Limb (tissue), 2 donors: ENCODE measurements at regions not wholly inside any gene's neighbourhood (a gene's known extent, or its start where the extent isn't known, plus 50 kb on each side); places are given as distances from the start of the nearest gene placed in this dataset.

Experiments used
- DNase-seq, 2 donors: peaks; one replicate each; pipeline ENCODE4 v3.0.0-alpha.2; 2016; ENCODE audit errors: extremely low spot score in 2 of 2

- no peak for DNase-seq
These were observed 171.6 kb upstream of the SATB2 start for GRCh38 chr2:199629301-199629700.

GRCh38 chr2:199627417-199627816 is 169.7 kb upstream of the SATB2 start:
- DNase-seq, result no peak

DNA sequence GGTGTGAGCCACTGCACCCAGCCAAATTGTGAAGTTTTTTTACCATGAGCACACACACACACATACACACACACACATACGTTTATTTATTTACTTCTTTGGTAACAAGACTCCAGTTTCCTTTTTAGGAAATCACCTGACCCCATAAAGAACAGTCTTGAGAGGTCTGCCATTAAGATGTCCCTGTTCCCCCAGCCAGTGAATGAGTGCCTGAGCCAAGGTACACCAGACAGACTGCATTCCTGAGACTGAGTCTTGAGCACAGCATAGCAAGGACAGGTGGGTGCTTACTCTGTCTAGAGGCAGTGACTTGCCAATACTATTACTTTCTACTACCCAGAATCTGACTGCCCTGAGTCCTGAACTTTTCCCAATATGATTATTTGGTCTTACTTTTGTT is 167.2 kb upstream of the SATB2 start:
- DNase-seq, result no peak

DNA sequence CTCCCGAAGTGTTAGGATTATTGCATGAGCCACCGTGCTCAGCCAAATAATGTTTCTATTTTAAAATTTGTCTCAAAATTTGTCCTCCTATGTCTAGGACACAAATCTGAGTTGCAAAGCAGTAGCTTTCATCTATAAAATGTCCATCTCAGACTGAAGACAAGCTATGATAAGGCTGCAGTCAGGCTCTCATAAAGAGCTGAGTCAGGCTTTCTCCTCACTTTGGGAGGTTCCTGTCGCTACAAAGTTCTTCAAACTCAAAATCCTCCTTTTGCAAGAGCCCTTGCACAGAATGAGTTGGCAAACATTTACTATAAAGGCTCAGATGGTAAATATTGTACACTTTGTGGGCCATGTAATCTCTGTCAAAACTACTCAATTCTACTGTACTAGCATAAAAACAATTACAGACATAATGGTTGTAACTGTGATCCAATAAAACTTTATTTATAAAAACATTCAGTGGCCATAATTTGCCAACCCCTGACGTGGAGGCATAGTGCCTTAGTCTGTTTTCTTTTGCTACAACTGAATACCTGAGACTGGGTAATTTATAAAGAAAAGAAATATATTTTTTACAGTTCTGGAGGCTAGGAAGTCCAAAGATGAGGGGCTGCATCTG is 154.9 kb upstream of the SATB2 start:
- no peak for DNase-seq

GRCh38 chr2:199607914-199608313 is 150.2 kb upstream of the SATB2 start:
- no peak for DNase-seq

DNA sequence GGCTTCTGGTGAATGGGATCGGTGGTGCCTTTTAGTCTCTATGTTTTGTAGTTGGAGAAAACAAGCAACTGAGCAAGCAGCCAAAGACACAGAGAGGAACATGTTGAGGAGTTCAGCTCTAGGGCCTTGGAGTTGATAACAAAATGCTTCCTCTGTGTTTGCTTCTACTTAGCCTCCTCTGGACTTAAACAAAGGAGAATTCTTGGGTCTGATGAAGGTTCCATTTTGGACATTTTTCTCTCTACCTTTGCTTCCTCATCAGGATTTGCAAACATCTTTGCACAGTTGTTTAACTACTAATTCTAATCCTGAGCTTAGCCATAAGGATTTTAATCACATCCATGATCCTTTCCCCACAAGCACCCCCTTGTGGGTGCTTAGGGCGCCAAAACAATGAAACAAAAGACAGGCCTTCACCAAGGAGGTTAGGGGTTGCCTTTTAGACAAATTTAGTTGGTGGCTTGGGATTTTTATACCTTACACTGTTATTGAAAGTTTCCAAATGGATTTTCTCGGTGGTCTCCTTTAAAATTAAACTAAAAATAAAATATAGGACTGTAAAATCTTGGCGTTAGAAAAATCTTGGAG is 148.5 kb upstream of the SATB2 start:
- no peak for DNase-seq

DNA sequence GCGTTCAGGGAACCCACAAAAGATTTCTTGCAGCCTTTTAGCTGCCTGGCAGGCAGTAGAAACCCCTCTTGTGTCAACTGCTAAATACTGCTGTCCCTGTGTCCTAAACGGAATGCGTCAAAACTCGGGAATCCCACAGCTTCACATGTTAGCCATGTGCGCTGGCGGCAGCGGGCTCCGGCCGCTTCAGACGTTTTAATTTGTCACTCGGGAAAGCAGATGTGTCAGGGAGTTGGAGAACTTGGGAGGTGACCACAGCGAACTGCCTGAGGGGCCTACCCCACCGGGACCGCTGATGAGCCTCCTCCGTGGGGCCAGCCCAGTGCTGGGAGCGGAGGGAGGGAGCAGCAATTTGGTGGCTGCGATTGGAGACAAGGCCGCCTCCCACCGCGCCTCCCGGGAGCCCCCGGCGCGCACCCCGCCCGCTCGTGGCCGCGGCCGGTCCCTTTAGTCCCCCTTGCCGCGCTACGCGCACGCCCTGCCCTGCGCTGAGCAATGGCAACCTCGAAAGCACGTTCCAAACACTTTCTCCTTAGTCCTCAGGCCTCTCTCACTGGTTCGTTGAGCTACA is 146.1 kb upstream of the SATB2 start:
- DNase-seq, result peak in 1 of 2 donors; percentile 59

DNA sequence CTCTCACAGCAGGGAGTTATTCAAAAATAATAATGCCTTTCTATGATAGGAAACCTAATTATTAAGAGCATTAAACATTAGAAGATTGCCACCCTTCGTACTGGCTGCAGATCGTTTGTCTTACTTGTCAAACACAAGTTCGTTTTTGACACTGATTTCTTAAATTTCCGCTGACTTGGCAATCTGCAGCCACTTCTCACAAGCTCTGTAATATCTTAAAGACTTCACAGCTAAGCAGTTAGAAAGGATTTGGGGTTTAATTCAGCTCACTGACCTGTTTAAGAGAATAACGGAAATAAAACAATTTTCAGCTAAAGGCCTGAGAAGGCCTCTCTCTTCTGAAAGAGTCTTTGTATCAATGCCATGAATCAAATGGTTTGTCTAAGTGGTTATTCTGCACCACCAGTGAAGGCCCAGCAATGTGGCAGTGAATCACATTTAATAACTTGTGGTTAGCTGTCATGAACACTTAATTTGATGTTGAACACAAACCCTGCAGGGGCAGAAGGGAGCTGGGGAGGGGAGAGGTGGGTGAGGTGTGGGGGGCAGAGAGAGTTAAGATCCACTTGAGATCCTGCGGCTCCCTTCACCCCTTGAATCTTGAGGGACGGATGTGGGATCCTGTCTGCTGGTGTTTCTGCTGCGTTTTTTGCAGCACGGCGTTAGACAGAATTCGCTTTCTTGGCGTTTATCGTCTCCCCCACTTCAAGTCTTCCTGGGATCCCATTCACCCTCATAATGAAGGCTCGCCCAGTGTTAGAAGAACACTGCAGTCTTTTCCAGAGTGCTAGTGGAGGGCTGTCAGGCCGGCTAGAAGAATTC is 145.4 kb upstream of the SATB2 start:
- DNase-seq, result peak in 1 of 2 donors; percentile 35

GRCh38 chr2:199602271-199602895 is 144.6 kb upstream of the SATB2 start:
- DNase-seq, result no peak

GRCh38 chr2:199596549-199596948 is 138.8 kb upstream of the SATB2 start:
- DNase-seq, result no peak

DNA sequence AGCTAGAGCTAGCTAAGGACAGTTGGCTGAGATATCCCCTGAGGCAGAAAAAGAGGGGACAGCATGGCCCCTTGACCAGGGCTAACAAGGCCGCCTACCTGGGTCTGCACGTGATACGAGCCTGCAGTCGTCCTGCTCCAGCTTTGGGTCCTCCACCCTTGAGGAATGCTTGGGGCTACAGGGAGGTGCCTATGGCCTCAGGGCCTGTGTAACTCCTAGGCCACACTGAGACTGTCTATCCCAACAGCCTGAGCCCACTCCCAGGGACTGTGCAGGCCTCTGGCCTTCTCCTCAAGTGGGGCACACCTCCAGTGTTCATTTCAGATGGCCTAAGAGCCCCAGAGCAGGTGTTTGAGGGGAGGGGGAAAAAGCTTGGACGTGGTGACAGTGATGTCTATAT is 136.7 kb upstream of the SATB2 start:
- DNase-seq, result no peak

DNA sequence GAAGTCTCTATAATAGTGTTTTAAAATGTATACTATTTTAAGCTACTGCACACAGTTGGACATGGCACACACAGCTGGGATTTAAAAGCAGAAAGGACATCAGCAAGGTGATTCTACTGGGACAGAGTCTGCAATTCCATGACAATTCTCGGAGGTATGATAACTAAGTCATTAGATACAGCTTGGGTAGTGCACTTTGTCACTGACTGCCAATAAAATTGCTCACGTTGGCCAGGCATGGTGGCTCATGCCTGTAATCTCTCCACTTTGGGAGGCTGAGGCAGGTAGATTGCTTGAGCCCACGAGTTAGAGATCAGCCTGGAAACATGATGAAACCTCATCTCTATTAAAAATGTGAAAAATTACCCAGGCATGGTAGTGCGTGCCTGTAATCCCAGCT is 134.1 kb upstream of the SATB2 start:
- DNase-seq, result no peak

GRCh38 chr2:199590321-199591203 is 132.8 kb upstream of the SATB2 start:
- no peak for DNase-seq

DNA sequence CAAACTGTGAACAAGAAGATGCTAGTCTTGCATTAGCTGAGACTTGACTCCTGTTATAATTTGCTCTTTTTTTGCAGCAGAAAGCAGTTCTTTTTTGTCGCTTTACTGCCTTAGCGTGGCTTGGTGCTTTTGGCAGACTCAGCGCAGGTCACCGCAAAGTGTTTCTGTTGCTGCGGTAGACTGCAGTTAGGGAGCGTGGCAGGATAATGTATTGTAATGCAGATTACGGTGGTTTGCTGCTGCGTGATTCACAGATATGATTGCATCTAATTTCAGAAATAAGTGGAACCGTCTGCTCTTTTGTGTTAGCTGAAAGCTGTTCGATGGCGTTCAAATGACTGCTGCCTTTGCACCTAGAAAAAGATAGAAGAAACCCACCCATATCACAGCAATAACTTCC is 131.6 kb upstream of the SATB2 start:
- no peak for DNase-seq

DNA sequence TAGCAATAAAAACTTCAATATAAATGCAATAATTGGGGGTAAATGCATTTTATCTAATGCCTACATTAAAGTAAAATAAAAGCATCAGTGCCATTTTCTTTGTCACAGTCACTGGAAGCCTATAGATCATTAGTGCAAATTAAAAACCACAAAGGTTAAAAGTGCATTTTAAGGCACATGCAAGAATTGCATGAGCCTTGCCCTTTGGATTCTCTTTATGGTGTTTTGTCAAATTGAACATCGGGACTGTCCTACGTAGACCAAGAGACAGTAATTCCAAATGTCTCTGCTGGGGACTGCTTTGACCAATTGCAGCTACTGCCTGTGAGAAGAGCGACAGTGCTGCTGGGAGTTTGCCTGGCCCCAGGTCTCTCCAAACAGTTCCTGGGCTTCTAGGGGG is 130.3 kb upstream of the SATB2 start:
- no peak for DNase-seq

- no peak for DNase-seq
These were observed 128.9 kb upstream of the SATB2 start for GRCh38 chr2:199586646-199587045.

DNA sequence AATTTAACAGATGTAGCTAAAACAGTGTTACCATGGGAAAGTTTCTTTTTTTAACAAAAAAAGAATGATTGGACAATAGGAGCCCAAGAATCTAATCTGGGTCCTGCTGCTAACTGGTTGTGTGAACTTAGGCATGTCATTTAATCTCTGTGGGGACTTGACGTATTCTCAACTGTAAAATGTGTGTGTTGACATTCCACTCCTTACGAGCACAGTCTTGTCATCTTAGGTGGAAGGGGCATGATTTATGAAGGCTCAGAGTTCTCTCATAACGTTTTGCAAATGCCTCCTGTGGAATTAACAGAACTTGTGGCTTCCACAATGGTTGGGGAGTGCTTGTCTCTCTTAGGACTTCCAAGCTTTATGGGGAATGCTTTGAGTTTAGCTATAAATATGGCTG is 125.9 kb upstream of the SATB2 start:
- DNase-seq, result no peak

- DNase-seq, result peak in 1 of 2 donors; percentile 40
These were observed 124.2 kb upstream of the SATB2 start for GRCh38 chr2:199581935-199582360.

- DNase-seq, result no peak
These were observed 123.7 kb upstream of the SATB2 start for GRCh38 chr2:199581408-199581807.

GRCh38 chr2:199575416-199575815 is 117.7 kb upstream of the SATB2 start:
- DNase-seq, result no peak

GRCh38 chr2:199572571-199572970 is 114.8 kb upstream of the SATB2 start:
- DNase-seq, result no peak
